ENCODE measurements at regions not wholly inside any gene's neighbourhood (a gene's known extent, or its start where the extent isn't known, plus 50 kb on each side); places are given as distances from the start of the nearest gene placed in this dataset.

GRCh38 chr13:47019977-47020376 lies 123.1 kb upstream of the HTR2A start:
- no peak for DNase-seq

GRCh38 chr13:47017476-47017875 lies 120.6 kb upstream of the HTR2A start:
- DNase-seq, result no peak

- DNase-seq, result no peak
Measured at GRCh38 chr13:47008318-47008717, 111.5 kb upstream of the HTR2A start.

GRCh38 chr13:47005756-47006414 lies 109.0 kb upstream of the HTR2A start:
- DNase-seq, result no peak

GRCh38 chr13:47004540-47004939 lies 107.7 kb upstream of the HTR2A start:
- no peak for DNase-seq

- DNase-seq, result no peak
Measured at GRCh38 chr13:47004027-47004426, 107.2 kb upstream of the HTR2A start.

- no peak for DNase-seq
Measured at GRCh38 chr13:47000165-47000564, 103.3 kb upstream of the HTR2A start.

GRCh38 chr13:46996316-46997030 lies 99.6 kb upstream of the HTR2A start:
- DNase-seq, result no peak

GRCh38 chr13:46995874-46996273 lies 99.0 kb upstream of the HTR2A start:
- DNase-seq, result peak; percentile 25 to 42

- DNase-seq, result no peak
Measured at GRCh38 chr13:46994492-46994891, 97.6 kb upstream of the HTR2A start.

- peak; percentile 17 to 37 for DNase-seq
Measured at GRCh38 chr13:46992383-46992952, 95.6 kb upstream of the HTR2A start.

- peak; percentile 55 to 62 for DNase-seq
Measured at GRCh38 chr13:46983881-46984280, 87.0 kb upstream of the HTR2A start.

- peak; percentile 35 to 66 for DNase-seq
Measured at GRCh38 chr13:46982856-46983582, 86.2 kb upstream of the HTR2A start.

GRCh38 chr13:46975173-46975572 lies 78.3 kb upstream of the HTR2A start:
- DNase-seq, result no peak

- no peak for DNase-seq
Measured at GRCh38 chr13:46968450-46968849, 71.6 kb upstream of the HTR2A start.

GRCh38 chr13:46964789-46965527 lies 68.1 kb upstream of the HTR2A start:
- DNase-seq, result no peak

GRCh38 chr13:46963904-46964303 lies 67.1 kb upstream of the HTR2A start:
- DNase-seq, result no peak

GRCh38 chr13:46962281-46962941 lies 65.6 kb upstream of the HTR2A start:
- DNase-seq, result peak; percentile 4 to 32

- DNase-seq, result peak; percentile 92 to 93
Measured at GRCh38 chr13:46961719-46962118, 64.9 kb upstream of the HTR2A start.

GRCh38 chr13:46953941-46954340 lies 57.1 kb upstream of the HTR2A start:
- DNase-seq, result peak in 1 of 2 experiments; percentile 20

- DNase-seq, result peak; percentile 67 to 70
Measured at GRCh38 chr13:46953331-46953730, 56.5 kb upstream of the HTR2A start.

GRCh38 chr13:46951516-46951915 lies 54.7 kb upstream of the HTR2A start:
- DNase-seq, result no peak

Data from AML-193 (cell line).